OCI-LY7 (cell line): ENCODE measurements at regions not wholly inside any gene's neighbourhood (a gene's known extent, or its start where the extent isn't known, plus 50 kb on each side); places are given as distances from the start of the nearest gene placed in this dataset.
"Not testable (repeated sequence)": the region's sequence is repeated elsewhere in the genome, so short reads cannot be mapped to it uniquely, and the experiment has no call there.

Experiments
- BruUV-seq: library from RNA; stranded (reverse); fragments of 400-500 nt; replicated peaks from 2 replicates; lab custom pipeline; 2021; lab: Mats Ljungman, UMichigan
- CTCF ChIA-PET: fragments of 300-600 bp; sonication (Branson Sonifier 250); formaldehyde crosslinking; loops from one replicate; lab custom pipeline; 2022; ENCODE audit warnings: antibody characterized with exemption; ENCODE audit not compliant: unreplicated experiment; lab: Charles Lee
- POLR2A ChIA-PET: fragments of 300-600 bp; sonication (Branson Sonifier 250); formaldehyde crosslinking; loops from one replicate; lab custom pipeline; 2022; ENCODE audit warnings: antibody characterized with exemption; lab: Charles Lee
- DNase-seq: peaks from one replicate; pipeline ENCODE4 v3.0.0-alpha.2; 2015; ENCODE audit warnings: low spot score
- H2AFZ ChIP-seq: fragments of 200-600 bp; sonication (generic), shearing (Covaris generic); 2 replicates; pipeline ENCODE4 v1.6.1; 2014; ENCODE audit warnings: mild to moderate bottlenecking, antibody characterized with exemption, low read length, moderate library complexity
- H3K27ac ChIP-seq: fragments of 200-600 bp; sonication (generic); 2 replicates; pipeline ENCODE4 v1.5.1; 2014; ENCODE audit warnings: mixed run types, low read depth, mild to moderate bottlenecking, moderate library complexity, low read length, inconsistent platforms; ENCODE audit not compliant: poor library complexity, severe bottlenecking
- H3K36me3 ChIP-seq: fragments of 200-600 bp; sonication (generic); 2 replicates; pipeline ENCODE4 v1.6.1; 2014; ENCODE audit warnings: mild to moderate bottlenecking, antibody characterized with exemption, low read length, moderate library complexity, mixed read lengths; ENCODE audit not compliant: insufficient read depth
- H3K4me1 ChIP-seq: fragments of 200-600 bp; sonication (generic); 2 replicates; pipeline ENCODE4 v1.5.1; 2014; ENCODE audit warnings: mild to moderate bottlenecking, low read length; ENCODE audit not compliant: insufficient read depth, poor library complexity, severe bottlenecking
- H3K4me2 ChIP-seq: fragments of 200-600 bp; sonication (generic); 2 replicates; pipeline ENCODE4 v1.6.1; 2014; ENCODE audit warnings: mild to moderate bottlenecking, low read length
- H3K4me3 ChIP-seq: fragments of 200-600 bp; sonication (generic); 2 replicates; pipeline ENCODE4 v1.5.1; 2014; ENCODE audit warnings: mild to moderate bottlenecking, low read depth, low read length; ENCODE audit not compliant: poor library complexity, severe bottlenecking
- H3K79me2 ChIP-seq: fragments of 200-600 bp; sonication (generic); 2 replicates; pipeline ENCODE4 v1.6.1; 2016; ENCODE audit warnings: low read depth, mild to moderate bottlenecking, low read length, moderate library complexity, mixed read lengths; ENCODE audit not compliant: insufficient read depth
- H3K9me2 ChIP-seq: fragments of 200-600 bp; sonication (generic); 2 replicates; pipeline ENCODE4 v1.6.1; 2016; ENCODE audit warnings: mild to moderate bottlenecking, low read length, mixed read lengths; ENCODE audit not compliant: insufficient read depth
- H3K9me3 ChIP-seq: fragments of 200-600 bp; sonication (generic); 2 replicates; pipeline ENCODE4 v1.6.1; 2014; ENCODE audit warnings: mild to moderate bottlenecking, mixed run types, low read length, mixed read lengths
- H4K20me1 ChIP-seq: fragments of 200-600 bp; sonication (generic); 2 replicates; pipeline ENCODE4 v1.6.1; 2014; ENCODE audit warnings: mild to moderate bottlenecking, antibody characterized with exemption, low read length, moderate library complexity, mixed read lengths; ENCODE audit not compliant: insufficient read depth
- EZH2phosphoT487 ChIP-seq: fragments of 200-600 bp; sonication (generic); IDR thresholded peaks from 2 replicates; pipeline ENCODE4 v1.6.1; 2018; ENCODE audit warnings: low read depth, borderline replicate concordance, mild to moderate bottlenecking, mixed run types, antibody characterized with exemption, low read length, moderate library complexity, mixed read lengths
- intact Hi-C: fragments of 100-400 bp; cut with micrococcal nuclease; formaldehyde crosslinking; loops from one replicate; pipeline ENCODE4 v1.10.0; 2022; ENCODE audit not compliant: unreplicated experiment
- TF ChIP-seq, protein P1 (sequence below): fragments of 200-600 bp; sonication (generic); conservative IDR thresholded peaks from 2 replicates; pipeline ENCODE4 v1.5.1; 2014; ENCODE audit warnings: mild to moderate bottlenecking, antibody characterized with exemption, low read length, moderate library complexity, mixed read lengths

GRCh38 chr14:39500253-39500652, 68.0 kb upstream of the FBXO33 start:
- Histone ChIP-seq H3K27ac (no peak overlapping the region), H3K9me3 (no peaks in the 10 kb centered on the region), H3K9me2 (no peaks in the 10 kb centered on the region), H3K36me3 (no peaks in the 10 kb centered on the region), H3K79me2 (no peaks in the 10 kb centered on the region), H3K4me1 (no peaks in the 10 kb centered on the region), H2AFZ (no peak overlapping the region), H4K20me1 (no peaks in the 10 kb centered on the region), H3K4me2 (no peak overlapping the region), H3K4me3 (no peak overlapping the region)
- no peak for DNase-seq
- intact Hi-C loops: no loop called here
- CTCF ChIA-PET: no interaction called here
- BruUV-seq: no TSS peak
- TF ChIP-seq, protein P1, sequence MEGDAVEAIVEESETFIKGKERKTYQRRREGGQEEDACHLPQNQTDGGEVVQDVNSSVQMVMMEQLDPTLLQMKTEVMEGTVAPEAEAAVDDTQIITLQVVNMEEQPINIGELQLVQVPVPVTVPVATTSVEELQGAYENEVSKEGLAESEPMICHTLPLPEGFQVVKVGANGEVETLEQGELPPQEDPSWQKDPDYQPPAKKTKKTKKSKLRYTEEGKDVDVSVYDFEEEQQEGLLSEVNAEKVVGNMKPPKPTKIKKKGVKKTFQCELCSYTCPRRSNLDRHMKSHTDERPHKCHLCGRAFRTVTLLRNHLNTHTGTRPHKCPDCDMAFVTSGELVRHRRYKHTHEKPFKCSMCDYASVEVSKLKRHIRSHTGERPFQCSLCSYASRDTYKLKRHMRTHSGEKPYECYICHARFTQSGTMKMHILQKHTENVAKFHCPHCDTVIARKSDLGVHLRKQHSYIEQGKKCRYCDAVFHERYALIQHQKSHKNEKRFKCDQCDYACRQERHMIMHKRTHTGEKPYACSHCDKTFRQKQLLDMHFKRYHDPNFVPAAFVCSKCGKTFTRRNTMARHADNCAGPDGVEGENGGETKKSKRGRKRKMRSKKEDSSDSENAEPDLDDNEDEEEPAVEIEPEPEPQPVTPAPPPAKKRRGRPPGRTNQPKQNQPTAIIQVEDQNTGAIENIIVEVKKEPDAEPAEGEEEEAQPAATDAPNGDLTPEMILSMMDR: no peak
- TF ChIP-seq EZH2phosphoT487: no peak
- POLR2A ChIA-PET: no interaction called here

DNA sequence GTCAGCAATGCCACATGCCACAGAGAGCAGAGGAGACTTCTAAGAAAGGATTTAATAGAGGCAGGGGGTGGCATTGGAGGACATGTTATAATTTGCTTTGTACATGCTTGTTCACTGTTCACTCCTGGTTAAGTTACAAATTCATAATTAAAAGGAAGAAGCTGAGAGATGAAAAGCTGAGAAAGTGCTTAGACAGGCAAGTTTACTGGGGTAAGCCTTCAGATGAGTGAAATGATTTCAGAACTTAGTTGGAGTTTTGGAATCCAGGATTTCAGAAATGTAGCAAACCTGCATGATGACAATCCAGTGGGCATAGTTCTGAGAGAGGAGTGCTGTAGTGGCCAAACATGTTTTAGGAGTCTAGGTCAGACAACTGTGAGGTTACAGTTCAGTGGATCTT, 67.3 kb upstream of the FBXO33 start:
- TF ChIP-seq, protein P1: no peak
- no peak for TF ChIP-seq EZH2phosphoT487
- no peaks in the 10 kb centered on the region for H3K9me2 ChIP-seq

DNA sequence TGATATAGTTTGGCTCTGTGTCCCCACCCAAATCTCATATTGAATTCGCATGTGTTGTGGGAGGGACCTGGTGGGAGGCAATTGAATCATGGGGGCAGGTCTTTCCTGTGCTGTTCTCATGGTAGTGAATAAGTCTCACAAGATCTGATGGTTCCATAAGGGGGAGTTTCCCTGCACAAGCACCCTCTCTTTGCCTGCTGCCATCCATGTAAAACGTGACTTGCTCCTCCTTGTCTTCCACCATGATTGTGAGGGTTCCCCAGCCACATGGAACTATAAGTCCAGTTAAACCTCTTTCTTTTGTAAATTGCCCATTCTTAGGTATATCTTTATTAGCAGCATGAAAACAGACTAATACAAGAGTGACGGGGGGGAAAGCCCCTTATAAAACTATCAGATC, 65.4 kb upstream of the FBXO33 start:
- H3K9me3 ChIP-seq, H3K4me1 ChIP-seq, H3K9me2 ChIP-seq, DNase-seq, H2AFZ ChIP-seq, H3K79me2 ChIP-seq, POLR2A ChIA-PET, BruUV-seq, H3K27ac ChIP-seq, H3K36me3 ChIP-seq, H3K4me2 ChIP-seq, CTCF ChIA-PET, H3K4me3 ChIP-seq, H4K20me1 ChIP-seq, intact Hi-C loops: not testable (repeated sequence)

More for the DNA sequence above, 67.3 kb upstream of the FBXO33 start:
- 0 out of 2 replicates have a peak, but pooled peaks cover 5% of the 10 kb centered on the region for H3K9me3 ChIP-seq
- no peak overlapping the region for H3K4me3 ChIP-seq
- POLR2A ChIA-PET: interaction anchor here (0.6 kb wide), 1 partner anchor 181 kb away, joined by 3 read pairs; no protein-coding TSS in a partner anchor
- DNase-seq: no peak
- intact Hi-C loops: no loop called here
- CTCF ChIA-PET: no interaction called here
- no TSS peak for BruUV-seq
- no peak overlapping the region for H3K27ac ChIP-seq
- no peaks in the 10 kb centered on the region for H3K36me3 ChIP-seq
- H3K4me1 ChIP-seq: no peaks in the 10 kb centered on the region
- no peak overlapping the region for H2AFZ ChIP-seq
- no peak overlapping the region for H3K4me2 ChIP-seq
- H4K20me1 ChIP-seq: no peaks in the 10 kb centered on the region
- no peaks in the 10 kb centered on the region for H3K79me2 ChIP-seq
